Heart left ventricle (tissue), 13 donors: ENCODE measurements at regions not wholly inside any gene's neighbourhood (a gene's known extent, or its start where the extent isn't known, plus 50 kb on each side); places are given as distances from the start of the nearest gene placed in this dataset.

Source experiments
- CTCF ChIP-seq, 12 donors: fragments of 200-600 bp; sonication (generic) in 4 of 12; IDR thresholded peaks; one replicate each; pipeline versions ENCODE4 v1.5.0 to v1.8.0; 2018 to 2022; ENCODE audit warnings: antibody characterized with exemption in 12 of 12, mild to moderate bottlenecking in 5 of 12
- POLR2A ChIP-seq, 2 donors: fragments of 450-650 bp; IDR thresholded peaks; one replicate each; pipeline ENCODE4 v1.6.1; 2017; ENCODE audit warnings: antibody characterized with exemption in 2 of 2, mild to moderate bottlenecking in 2 of 2, moderate library complexity in 2 of 2
- donor health status: ischemic (EF 13 %, LVEDD 7.1; RV severe dilation, severe dysfunction).
- donor health status: DM: no; HTN: yes; CAD: no.
- donor health status: DM: no; HTN: no; CAD: no.
- donor health status: ischemic (EF 25% LVEDD 6.9; RV normal size, moderate dysfunction).
- donor health status: ischemic (EF 25% LVEDD 5.7; RV mildly dilated, moderate dysfunction).
- donor health status: ischemic (EF 35%, LVEDD 5.7; RV mildly dilated, moderate dysfunction).
- donor health status: nonischemic (EF 11% LVEDD 7.7; RV severe dilation, severe dysfunction).
- donor health status: DM: yes; HTN: yes; CAD: no.
- donor health status: PGD.
- donor health status: ischemic (EF 29% LVEDD 5.4; RV normal size, mild dysfunction).
- donor health status: nonischemic (EF 23%, LVEDD 6.1; RV moderate dilation, normal function).

GRCh38 chr14:87644689-87645088 lies 348.3 kb downstream of the GALC start:
- TF ChIP-seq POLR2A (IDR thresholded peaks at IDR 0.05) (no peak), CTCF (IDR thresholded peaks at IDR 0.05) (no peak)
